Renal cortical epithelial cell (primary cell): ENCODE measurements at regions not wholly inside any gene's neighbourhood (a gene's known extent, or its start where the extent isn't known, plus 50 kb on each side); places are given as distances from the start of the nearest gene placed in this dataset.
A peak's percentile ranks its signal among the peaks of the same experiment; 100 is the strongest.

Experiments used
- DNase-seq: peaks from one replicate; pipeline ENCODE4 v3.0.0-alpha.2; 2011; ENCODE audit warnings: low read depth

- DNase-seq = no peak
These were observed 50.8 kb downstream of the RBM27 start for GRCh38 chr5:146254223-146254622.

GRCh38 chr5:146273109-146273508 is 65.5 kb upstream of the POU4F3 start:
- DNase-seq = no peak

DNA sequence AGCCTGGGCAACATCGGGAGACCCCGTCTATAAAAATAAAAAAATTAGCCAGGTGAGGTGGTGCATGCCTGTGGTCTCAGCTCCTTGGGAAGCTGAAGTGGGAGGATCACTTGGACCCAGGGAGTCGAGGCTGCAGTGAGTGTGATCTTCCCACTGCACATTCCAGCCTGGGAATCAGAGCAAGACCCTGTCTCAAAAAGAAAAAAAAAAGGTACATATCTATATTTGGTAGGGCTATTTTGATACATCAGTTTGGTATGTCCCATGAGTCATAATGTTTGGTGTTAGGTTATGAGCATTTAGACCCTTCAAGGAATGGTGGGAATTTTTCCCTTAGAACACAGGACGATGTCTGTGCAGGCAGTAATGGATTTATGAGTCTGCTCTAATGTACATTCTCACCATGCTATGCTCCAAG is 55.3 kb upstream of the POU4F3 start:
- DNase-seq = peak; percentile 99

GRCh38 chr5:146284016-146284415 is 54.6 kb upstream of the POU4F3 start:
- no peak for DNase-seq
